Activated CD8-positive, alpha-beta memory T cell treated with anti-CD3 and anti-CD28 coated beads for 1 hour (primary cell): ENCODE measurements at regions not wholly inside any gene's neighbourhood (a gene's known extent, or its start where the extent isn't known, plus 50 kb on each side); places are given as distances from the start of the nearest gene placed in this dataset.
"Not testable (repeated sequence)": the region's sequence is repeated elsewhere in the genome, so short reads cannot be mapped to it uniquely, and the experiment has no call there.

Source experiments
- DNase-seq, 2 donors: peaks; one replicate each; pipeline ENCODE4 v3.0.0-alpha.2; 2020; ENCODE audit warnings: low read depth in 1 of 2; ENCODE audit errors: extremely low read depth in 1 of 2

DNA sequence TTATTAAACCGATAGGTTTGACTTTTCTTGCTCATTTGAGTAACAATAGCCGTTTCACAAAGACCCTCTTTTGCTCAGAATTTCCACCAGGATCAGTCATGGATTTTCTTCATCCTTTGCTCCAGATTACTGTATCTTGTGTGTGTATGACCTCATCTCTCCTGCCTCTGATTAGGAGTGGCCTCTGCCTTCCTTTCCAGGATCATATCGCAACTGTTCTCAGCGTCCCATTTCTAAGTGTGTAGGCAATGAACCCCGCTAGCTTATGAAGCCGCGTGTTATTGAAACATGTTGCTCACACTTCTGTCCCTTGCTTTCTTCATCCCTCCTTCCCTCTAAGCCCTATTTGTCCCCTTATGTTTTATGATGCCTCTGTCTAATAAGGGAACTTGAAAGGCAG is 169.8 kb upstream of the RPS23 start:
- DNase-seq: no peak

DNA sequence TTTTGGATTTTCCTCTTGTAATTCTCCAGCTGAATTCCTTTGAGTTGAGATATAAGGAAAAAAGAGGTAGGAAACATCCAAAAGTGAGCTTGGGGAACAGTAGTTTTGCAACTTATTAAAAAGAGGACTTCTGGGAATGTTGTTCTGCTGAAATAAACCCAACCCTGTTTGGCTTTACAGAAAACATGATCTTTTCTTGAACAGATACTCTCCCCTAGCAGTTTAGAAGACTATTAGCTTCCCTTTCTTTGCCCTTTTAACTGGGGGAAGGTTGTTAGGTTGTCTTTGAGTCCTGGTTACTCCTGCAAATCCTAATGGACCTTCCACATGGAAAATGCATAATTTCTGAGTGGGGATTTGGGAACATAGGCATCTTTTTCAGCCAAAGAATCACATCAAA is 168.7 kb upstream of the RPS23 start:
- no peak for DNase-seq

DNA sequence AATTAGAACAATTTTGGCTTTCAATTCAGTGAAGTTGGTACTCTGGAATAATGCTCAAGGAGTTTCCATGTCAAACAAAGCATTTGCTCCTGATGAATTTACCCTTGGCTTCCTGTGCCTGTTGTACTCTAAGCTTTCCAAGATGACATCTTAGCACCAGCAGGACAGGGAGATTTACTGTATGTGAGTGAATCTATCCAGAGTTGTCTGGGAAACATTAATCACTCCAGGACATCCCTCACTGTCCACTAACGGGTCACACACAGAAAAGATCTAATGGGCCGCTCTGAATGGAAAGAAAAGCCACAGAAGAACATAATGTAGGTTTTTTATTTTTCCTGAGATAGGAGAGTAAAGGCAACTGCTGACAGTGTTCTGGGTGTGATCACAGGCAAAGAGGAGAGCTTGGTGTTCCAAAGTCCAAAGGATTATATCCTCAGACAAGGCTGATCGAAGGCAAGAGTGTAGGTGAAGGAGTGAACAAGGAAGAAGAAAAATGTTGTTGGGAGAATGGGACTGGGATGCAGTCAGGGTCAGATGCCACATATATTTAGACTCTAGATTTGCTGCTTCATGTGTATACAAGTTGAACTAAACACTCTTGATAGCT is 167.7 kb upstream of the RPS23 start:
- no peak for DNase-seq

DNA sequence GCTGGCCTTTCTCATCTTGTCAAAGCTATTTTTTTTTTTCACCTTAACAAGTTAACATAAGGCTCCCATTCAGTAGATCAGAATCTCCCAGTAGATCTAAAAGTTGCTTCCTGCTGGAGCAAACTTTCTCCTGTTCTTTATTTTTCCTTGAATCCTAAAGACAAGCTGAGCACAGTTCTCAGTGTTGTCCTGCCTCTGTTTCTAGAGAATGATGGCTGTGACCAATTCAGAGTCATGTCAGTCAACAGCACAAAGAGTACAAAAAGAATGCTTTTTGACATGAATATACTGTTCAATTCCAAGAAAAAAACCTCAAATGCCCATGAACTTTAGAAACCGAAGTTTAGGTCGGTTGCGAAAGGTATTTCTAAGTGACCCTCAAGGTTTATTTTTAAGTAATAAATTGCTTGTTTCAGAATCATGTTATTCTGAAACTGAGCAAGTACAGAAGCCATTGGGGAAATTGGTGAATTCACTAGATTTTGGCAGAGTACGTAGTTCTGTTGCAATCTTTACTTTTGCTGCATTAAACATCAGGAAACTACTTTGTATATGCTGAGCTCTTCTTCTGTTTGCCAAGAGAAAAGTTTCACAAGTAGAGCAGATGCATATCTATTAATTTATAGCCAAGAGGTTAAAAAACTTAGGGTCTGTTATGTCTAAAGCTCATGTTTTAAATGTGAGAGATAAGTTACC is 161.7 kb upstream of the RPS23 start:
- no peak for DNase-seq

DNA sequence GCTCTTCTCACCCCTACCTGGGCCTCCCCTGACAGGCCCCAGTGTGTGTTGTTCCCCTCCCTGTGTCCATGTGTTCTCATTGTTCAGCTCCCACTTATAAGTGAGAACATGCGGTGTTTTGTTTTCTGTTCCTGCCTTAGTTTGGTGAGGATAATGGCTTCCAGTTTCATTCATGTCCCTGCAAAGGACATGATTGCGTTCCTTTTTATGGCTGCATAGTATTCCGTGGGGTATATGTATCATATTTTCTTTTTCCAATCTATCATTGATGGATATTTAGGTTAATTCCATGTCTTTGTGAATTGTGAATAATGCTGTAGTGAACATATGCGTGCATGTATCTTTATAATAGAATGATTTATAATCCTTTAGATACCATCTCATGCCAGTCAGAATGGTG is 159.4 kb upstream of the RPS23 start:
- DNase-seq: not testable (repeated sequence)

DNA sequence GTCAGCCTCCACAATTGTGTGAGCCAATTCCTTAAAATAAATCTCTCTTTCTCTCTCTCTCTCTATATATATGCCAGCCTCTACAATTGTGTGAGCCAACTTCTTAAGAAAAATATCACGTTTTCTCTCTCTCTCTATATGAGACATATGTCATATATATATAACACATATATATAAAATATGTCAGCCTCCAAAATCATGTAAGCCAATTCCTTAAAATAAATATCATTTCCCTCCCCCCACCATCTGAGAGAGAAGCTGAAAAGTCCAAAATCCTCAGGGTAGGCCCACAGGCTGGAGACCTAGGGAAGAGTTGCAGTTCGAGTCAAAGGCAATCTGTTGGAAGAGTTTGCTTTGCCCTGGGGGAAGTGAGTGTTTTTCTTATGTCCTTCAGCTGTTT is 158.1 kb upstream of the RPS23 start:
- DNase-seq: no peak

DNA sequence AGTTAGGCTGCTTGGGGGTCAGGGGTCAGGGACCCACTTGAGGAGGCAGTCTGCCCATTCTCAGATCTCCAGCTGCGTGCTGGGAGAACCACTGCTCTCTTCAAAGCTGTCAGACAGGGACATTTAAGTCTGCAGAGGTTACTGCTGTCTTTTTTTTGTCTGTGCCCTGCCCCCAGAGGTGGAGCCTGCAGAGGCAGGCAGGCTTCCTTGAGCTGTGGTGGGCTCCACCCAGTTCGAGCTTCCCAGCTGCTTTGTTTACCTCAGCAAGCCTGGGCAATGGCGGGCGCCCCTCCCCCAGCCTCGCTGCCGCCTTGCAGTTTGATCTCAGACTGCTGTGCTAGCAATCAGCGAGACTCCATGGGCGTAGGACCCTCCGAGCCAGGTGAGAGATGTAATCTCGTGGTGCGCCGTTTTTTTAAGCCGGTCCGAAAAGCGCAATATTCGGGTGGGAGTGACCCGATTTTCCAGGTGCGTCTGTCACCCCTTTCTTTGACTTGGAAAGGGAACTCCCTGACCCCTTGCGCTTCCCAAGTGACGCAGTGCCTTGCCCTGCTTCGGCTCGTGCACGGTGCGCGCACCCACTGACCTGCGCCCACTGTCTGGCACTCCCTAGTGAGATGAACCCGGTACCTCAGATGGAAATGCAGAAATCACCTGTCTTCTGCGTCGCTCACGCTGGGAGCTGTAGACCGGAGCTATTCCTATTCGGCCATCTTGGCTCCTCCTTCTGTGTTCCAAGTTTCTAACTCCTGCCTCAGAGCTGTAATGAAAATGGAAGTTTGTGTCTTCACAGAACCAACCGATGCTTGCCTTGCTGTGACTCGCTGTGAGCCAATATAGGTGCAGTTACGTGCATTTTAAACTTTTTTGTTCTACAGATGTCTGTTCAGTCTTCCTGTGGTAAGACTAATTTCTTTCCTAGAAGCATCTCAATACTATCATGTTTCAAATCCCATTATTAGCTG is 156.8 kb upstream of the RPS23 start:
- DNase-seq: not testable (repeated sequence)

DNA sequence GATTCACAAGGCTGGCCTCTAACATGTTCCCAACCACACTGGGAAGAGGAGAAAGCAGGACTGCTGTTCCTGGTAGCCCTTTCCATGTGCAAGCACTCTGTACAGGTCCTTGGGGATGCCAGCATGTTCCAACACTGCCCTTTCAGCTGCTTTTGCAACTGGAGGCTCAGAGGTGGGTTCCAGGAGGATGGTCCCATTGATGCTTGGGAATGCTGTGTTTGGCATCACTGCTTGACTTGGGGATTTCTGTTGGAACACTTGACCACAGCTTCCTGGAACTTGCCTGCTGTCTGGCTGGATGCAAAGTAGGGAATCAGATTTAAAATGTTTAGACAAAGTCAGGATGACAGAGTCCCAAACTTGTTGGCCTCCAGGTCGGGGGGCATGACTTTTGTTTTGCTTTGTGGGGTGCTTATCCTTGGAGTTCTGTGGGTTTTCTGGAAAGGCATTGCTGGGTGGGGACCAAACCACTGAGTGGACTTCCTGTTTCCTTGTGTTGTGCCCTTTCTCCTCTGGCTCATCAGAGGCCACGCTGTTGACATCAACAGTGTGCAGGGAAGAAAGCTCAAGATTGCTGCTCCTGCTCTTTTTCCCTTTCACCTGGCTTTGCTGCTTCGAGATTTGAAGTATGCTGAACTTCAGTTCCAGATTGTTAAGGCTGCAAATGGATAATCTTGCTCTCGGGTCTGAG is 148.5 kb upstream of the RPS23 start:
- DNase-seq: no peak

DNA sequence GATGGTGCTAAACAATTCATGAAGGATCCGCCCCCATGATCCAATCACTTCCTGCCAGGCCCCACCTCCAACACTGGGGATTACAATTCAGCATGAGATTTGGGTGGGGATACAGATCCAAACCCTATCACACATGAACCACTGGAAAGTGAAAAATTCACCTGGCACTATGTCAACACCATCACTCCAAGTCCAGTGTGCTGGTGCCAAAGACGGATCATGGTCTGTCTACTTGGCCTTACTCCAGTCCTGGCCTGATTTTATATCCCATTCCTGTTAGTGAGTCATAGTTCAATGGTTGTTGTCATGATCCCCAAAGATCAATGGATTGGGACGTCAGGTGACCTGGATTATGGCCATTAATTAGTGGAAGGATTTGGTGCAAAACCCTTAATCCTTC is 147.4 kb upstream of the RPS23 start:
- DNase-seq: no peak

DNA sequence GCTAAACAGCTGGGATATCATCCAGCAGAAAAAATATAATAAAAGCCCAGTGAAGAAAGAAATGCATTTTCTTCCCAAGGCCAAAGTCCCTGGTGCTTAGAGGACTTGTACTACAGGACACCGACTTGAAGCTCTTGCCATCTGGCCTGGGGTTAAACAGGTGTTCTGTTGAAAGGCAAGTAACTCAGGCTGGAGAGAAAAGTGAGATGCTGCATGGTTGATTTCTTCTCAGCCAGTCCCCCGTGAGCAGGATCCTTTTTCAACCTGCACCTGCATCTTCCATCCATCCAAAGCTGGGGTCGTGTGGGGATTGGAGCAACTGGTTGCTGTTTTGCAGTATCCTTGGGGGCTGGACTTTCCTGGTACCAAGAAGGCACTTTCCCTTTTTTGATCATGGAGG is 146.1 kb upstream of the RPS23 start:
- no peak for DNase-seq

DNA sequence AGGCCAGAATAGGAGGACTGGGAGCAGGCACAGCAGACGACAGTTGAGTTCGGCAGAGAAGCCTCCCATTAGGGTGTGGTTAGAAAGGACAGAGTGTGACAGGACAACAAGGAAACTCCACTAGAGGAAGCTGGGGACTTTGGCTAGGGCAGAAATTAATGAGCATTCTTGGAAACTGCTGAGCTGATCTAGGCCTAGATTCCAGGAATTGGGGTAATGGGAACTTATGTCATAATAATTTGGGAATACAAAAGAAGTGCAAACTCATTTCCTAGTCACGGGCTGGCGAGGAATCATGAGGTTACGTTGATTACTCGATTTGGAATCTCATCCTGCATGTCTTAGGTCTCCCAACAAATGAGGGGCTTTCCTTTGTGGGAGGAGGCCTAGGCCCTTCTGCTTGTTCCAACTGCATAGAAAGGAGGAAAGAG is 144.6 kb upstream of the RPS23 start:
- no peak for DNase-seq

DNA sequence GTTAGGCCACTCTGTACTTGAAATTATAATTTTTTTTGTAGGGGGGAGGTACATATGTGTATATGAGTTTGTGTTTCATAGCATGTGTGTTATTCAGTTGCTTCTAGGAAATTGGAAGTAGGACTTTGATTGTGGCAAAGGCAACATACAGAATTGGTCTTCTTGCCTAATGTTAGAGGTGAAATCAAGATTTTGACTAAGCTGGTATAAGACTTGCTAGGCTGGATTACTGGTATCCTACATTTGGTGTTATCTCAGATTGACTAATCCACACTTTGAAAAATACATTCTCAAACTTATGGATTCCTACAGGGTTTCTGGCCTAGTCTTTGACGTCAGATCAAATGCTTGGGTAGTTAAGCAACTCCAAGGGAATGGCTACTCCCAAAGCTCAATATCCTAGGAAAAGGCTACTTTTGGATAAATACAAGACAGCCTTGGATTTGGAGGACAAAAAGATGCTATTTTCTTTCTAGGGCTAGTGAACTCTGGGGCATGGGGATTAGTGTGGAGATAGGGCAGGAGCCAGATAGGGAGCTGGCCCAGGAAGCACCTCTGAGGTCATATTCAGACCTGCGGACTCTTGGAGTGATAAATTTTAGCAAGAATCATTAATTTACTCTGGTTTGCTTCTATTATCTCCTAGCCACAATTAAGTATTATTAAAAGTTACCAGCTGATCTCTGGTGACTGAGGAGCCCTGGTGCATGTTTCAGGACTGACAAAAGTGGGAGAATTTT is 144.0 kb upstream of the RPS23 start:
- no peak for DNase-seq

DNA sequence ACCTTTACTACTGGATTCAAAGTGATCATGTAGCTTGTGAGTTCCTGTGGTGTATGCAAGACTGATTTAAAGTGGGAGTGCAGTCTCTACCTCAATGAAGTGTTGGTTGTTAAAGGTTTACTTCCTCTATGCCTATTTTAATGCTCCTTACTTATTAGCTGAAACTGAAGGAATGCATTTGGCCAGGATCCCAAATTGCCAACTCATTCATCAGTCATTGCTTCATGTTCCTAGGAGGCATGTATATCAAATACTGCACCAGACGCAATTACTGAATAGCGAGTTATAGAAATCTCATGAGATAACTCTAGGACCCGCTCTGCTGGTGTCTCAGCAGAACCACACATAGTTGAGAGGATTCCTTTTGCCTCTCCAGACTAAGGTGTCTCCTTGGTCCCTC is 143.0 kb upstream of the RPS23 start:
- no peak for DNase-seq

DNA sequence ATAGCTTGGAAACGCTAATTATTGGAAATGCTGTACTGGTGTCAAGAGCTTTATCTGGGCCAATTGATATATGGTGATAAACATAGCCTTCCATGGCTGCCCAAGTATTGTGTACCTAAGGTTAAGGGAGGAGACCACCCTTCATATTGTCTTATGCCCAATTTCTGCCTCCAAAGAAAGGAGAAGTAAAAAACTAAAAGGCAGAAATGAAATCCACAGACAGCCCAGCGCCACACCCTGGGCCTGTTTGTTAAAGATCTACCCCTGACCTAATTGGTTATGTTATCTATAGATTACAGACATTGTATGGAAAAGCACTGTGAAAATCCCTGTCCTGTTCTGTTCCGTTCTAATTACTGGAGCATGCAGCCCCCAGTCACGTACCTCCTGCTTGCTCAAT is 142.4 kb upstream of the RPS23 start:
- not testable (repeated sequence) for DNase-seq

DNA sequence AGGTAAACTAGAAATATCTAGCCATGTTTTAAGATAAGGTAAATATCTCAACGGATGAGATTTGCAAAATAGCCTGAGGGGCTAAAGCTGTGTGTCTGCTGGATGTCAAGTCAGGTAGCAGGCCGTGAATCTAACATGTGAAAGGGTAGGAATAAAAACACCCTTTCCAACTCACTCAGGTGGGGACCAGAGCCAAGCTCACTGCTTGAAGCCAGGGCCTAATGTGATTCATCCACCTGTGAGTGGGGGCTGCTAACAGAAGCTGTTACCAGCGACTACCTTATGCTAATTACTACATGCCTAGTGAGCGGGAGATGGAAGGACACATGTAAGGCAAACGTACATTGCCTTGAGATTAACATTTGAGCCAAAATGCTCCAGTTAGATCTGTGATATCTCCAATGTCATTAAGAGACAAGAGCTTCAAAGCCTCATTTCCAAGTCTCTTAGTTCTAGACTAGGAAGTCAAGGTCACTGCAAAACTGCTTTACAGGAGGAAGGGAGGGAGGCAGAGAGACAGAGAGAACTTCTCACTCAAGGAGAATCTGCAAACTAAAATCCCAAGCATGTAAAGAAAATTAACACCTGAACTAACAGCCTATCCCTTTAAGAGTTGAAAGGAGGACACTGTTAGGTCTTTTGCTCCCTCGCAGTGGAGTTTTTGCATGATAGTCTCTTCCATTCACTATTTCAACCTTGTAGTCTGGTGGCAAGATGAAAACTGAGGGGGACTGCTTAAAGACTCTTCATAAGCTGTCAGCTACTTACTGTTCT is 141.6 kb upstream of the RPS23 start:
- no peak for DNase-seq

DNA sequence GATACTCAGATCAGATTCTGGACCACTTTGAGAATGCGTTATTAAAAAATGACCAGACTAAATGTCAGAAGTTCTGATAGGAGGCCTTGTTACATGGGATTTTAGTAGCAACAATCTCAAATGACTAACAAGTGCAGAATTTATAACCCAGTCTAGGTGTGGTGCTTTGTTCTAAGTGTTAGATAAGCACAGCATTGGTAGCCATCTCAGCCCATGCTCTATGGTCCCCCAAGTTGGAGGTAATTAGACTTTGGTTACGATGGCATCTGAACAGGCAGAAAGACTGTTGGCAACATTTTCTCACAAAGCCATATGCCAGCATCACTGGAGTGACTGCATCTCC is 140.4 kb upstream of the RPS23 start:
- DNase-seq: no peak

DNA sequence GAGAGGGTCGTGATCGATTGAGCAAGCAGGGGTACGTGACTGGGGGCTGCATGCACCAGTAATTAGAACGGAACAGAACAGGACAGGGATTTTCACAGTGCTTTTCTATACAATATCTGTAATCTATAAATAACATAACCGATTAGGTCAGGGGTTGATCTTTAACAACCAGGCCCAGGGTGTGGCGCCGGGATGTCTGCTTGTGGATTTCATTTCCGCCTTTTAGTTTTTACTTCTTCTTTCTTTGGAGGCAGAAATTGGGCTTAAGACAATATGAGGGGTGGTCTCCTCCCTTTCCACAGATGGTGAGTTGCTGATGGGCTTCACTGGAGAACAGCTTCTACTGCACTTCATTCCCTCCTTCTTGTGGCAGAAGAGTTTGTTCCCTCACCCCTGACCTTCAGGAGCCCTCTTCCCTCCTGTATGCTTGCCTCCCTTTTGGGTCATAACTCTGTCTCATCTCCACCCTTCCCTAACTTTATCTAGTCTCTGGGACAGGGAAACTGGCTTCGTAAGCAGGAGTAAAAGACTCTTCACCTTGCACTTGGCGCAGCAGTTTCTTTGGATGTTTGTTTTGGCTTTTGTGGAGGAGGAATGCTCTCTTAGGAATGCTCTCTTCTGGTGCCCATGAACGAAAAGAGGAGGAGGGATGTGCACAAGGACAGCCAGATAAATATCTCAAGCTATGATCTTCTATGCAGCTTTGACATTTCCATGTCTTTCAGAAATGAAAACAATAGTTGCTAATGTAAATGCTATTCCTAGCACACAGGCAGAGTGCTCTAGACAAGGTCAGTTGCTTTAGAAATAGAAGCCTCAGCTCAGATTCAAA is 139.8 kb upstream of the RPS23 start:
- DNase-seq: no peak

DNA sequence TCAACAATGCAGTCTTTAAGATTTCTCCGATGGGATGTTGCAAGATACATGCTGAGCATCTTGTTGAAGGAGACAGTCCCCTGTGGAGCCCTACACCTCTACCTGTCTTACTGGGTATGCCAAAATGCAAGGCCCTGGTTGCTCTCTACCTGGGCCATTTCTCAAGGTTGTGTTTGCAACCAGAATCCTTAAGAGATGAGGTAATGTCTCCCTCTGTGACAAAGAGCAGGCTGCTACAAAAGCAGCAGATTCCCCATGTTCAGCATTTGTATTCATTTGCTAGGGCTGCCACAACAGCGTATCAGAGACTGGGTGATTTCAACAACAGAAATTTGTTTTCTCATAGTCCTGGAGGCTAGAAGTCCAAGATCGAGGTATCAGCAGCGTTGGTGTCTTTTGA is 138.4 kb upstream of the RPS23 start:
- no peak for DNase-seq

DNA sequence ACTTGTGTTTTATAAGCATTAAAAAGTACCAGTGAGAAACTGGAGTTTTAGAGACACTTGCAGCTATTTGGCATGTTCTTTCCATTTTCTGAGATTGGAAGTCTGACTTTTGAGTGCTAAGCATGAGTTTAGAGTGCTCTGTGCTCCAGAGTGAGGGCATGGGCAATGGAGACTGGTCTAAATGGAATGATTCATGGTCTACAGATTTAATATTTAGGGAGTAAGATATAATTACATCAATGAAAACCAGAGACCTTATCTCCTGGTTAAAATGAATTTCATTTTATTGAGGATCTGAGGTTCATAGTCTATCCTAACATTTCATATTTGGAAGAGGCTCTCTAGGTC is 135.9 kb upstream of the RPS23 start:
- no peak for DNase-seq
